BJ (cell line): ENCODE measurements at regions not wholly inside any gene's neighbourhood (a gene's known extent, or its start where the extent isn't known, plus 50 kb on each side); places are given as distances from the start of the nearest gene placed in this dataset.

Experiments used
- CTCF ChIA-PET: fragments of 350-600 bp; formaldehyde crosslinking; extraction: SDS; loops from one replicate; lab custom pipeline; 2021; ENCODE audit warnings: antibody characterized with exemption, inconsistent platforms; lab: Yijun Ruan, JAX
- POLR2A ChIA-PET: fragments of 300-600 bp; sonication (Branson Sonifier 250); formaldehyde crosslinking; extraction: SDS; loops from one replicate; lab custom pipeline; 2021; ENCODE audit warnings: antibody characterized with exemption; lab: Charles Lee
- DNase-seq: peaks from one replicate; pipeline ENCODE4 v3.0.0-alpha.2; 2011; ENCODE audit warnings: low read depth
- H3K27me3 ChIP-seq: 2 replicates; pipeline ENCODE4 v1.6.0; 2011; ENCODE audit warnings: low read length; ENCODE audit not compliant: control insufficient read depth, insufficient read depth
- H3K36me3 ChIP-seq: 2 replicates; pipeline ENCODE4 v1.5.1; 2011; ENCODE audit warnings: low read length; ENCODE audit not compliant: control insufficient read depth, insufficient read depth
- H3K4me3 ChIP-seq: 2 replicates; pipeline ENCODE4 v1.5.1; 2011; ENCODE audit warnings: low read depth, mild to moderate bottlenecking, control low read depth, low read length
- TF ChIP-seq, protein P1 (sequence below): IDR thresholded peaks from 2 replicates; pipeline ENCODE4 v1.5.1; 2011; ENCODE audit warnings: low read depth, mild to moderate bottlenecking, control low read depth, inconsistent platforms, low read length, moderate library complexity; ENCODE audit not compliant: insufficient read depth

DNA sequence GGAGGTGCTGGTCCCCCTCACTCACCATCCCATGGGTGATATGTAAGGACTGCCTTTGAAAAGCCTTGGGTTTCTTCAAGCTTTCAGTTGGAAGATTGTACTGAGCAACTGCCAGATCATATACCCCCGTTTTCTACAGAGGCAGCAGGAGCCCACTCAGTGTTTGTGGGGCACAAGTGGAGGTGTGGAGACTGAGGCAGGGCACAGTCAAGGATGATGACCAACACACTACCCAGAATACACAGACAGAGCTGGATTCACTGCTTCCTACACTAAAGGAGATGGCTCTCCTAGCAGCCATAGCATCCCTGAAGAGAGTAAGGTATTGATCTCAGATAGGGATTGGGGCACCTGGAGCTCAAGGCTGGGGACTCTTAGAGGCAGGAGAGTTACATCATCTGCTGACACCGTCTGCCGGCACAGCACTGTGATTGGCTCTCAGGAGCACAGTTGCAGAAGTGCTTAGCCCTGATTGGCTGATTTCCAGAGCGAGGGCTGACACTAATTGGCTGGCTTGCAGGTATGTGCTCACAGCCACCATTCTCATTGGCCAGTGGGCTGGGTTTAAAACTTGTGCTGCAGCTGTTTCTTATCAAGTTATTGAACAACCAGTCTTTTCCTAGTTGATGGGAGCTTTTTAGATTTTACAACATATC, 77.9 kb upstream of the PFKP start:
- H3K4me3 ChIP-seq = no peak overlapping the region
- no peak for DNase-seq
- no peaks in the 10 kb centered on the region for H3K36me3 ChIP-seq
- TF ChIP-seq, protein P1, sequence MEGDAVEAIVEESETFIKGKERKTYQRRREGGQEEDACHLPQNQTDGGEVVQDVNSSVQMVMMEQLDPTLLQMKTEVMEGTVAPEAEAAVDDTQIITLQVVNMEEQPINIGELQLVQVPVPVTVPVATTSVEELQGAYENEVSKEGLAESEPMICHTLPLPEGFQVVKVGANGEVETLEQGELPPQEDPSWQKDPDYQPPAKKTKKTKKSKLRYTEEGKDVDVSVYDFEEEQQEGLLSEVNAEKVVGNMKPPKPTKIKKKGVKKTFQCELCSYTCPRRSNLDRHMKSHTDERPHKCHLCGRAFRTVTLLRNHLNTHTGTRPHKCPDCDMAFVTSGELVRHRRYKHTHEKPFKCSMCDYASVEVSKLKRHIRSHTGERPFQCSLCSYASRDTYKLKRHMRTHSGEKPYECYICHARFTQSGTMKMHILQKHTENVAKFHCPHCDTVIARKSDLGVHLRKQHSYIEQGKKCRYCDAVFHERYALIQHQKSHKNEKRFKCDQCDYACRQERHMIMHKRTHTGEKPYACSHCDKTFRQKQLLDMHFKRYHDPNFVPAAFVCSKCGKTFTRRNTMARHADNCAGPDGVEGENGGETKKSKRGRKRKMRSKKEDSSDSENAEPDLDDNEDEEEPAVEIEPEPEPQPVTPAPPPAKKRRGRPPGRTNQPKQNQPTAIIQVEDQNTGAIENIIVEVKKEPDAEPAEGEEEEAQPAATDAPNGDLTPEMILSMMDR = no peak
- POLR2A ChIA-PET = no interaction called here
- CTCF ChIA-PET = no interaction called here
- H3K27me3 ChIP-seq = peaks cover 14% of the 10 kb centered on the region

DNA sequence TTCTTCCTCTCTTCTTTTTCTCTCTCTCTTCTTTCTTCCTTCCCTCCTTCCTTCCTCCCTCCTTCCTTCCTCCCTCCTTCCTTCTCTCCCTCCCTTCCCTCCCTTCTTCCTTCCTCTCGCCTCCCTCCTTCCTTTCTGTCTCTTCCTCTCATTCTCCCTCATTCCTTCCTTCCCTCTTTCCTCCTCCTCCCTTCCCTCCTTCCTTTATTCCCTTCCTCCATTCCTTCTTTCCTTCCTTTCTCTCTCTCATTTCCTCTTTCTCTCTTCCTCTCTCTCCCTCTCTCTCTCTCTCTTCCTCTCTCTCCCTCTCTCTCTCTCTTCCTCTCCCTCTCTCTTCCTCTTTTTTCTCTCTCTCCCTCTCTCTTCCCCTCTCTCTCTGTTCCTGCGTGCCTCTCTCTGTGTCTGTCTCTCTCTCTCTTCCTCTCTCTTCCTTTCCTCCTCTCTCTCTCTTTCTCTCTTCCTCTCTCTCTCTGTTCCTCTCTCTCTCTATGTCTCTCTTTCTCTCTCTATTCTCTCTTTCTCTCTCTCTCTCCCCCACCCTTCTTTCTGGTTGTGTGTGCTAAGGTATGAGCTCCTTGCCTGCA, 80.1 kb upstream of the PFKP start:
- DNase-seq = no peak
- H3K36me3 ChIP-seq = no peaks in the 10 kb centered on the region
- TF ChIP-seq, protein P1 = no peak
- ChIA-PET POLR2A (no interaction called here), CTCF (no interaction called here)
- no peak overlapping the region for H3K4me3 ChIP-seq
- peaks cover 10% of the 10 kb centered on the region; the same call in 1 of the 2 replicates for H3K27me3 ChIP-seq

DNA sequence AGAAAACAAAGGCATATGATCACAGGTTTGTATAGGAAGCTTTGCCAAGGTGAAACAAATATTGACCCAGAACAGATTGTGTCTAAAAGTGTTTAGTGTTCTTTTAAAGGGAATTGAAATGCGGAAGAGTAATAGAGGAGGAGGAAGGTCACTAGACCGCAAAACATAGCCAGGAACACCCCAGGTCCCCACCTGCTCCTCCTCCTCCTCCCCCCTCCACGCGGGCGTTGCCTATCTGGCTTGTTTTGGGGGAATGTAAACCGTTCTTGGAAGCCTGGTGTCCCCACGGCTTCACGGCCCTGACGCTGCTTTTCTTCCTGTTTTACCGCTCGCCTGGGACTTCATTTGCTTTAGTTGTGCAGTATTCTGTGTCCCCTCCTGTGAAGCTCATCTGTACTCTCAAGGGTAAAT, 81.0 kb upstream of the PFKP start:
- ChIA-PET CTCF (no interaction called here), POLR2A (no interaction called here)
- no peak for DNase-seq
- no peak overlapping the region for H3K4me3 ChIP-seq
- peaks cover 10% of the 10 kb centered on the region; the same call in 1 of the 2 replicates for H3K27me3 ChIP-seq
- TF ChIP-seq, protein P1 = no peak
- H3K36me3 ChIP-seq = no peaks in the 10 kb centered on the region

DNA sequence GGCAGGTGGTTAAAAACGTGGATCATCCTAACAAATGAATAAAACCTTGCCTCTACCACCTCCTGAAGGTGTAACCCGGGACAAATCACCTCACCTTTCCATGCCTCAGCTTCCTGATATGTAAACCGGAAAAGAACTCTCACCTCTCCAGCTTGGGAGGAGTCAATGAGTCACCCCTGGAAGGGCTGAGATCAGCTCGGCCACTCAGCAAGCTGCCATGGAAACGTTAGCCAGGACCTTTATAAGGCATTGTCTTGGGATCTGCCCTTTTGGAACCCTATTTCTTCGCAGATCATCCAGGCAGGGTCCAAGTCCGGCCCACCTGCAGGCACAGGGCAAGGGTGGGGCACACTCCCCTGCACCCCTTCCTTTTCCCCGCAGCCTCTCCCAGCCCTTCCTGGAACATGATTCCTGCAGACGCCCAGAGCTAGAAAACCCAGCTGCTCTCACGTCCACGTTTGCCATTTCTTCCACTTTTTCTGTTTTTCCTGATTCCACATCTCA, 81.6 kb upstream of the PFKP start:
- ChIA-PET POLR2A (no interaction called here), CTCF (interaction anchor here (0.5 to 1.0 kb wide), 2 partner anchors 49 to 57 kb away, joined by 3 to 4 read pairs; no protein-coding TSS in a partner anchor)
- DNase-seq = no peak
- Histone ChIP-seq H3K36me3 (no peaks in the 10 kb centered on the region), H3K4me3 (no peak overlapping the region), H3K27me3 (peaks cover 8% of the 10 kb centered on the region; the same call in 1 of the 2 replicates)
- TF ChIP-seq, protein P1 = no peak

DNA sequence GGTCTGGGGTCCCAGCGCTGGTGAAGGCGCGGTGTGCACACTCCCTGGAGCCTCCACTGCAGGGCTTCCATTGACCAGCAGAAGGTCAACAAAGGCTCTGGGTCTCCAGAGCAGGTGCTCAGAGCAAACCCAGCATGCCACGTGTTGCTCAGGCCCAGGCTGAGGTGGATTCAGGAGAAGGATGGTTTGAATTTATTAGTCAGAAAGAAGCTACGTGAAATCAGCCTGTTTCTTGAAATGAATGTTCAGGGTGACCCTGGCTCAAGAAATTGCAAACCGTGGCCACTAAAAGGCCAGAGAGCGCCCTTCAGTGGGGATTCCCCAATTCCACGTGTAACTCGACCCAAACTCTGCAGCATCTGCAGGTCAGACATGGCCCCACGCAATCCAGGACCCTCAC, 82.7 kb upstream of the PFKP start:
- TF ChIP-seq, protein P1 = no peak
- no peak for DNase-seq
- CTCF ChIA-PET = interaction anchor here (1.0 kb wide), 1 partner anchor 12 kb away, joined by 4 read pairs; no protein-coding TSS in a partner anchor
- no peaks in the 10 kb centered on the region for H3K36me3 ChIP-seq
- peaks cover 8% of the 10 kb centered on the region; the same call in 1 of the 2 replicates for H3K27me3 ChIP-seq
- no peak overlapping the region for H3K4me3 ChIP-seq
- POLR2A ChIA-PET = no interaction called here
